GM21576 (cell line): ENCODE measurements at regions not wholly inside any gene's neighbourhood (a gene's known extent, or its start where the extent isn't known, plus 50 kb on each side); places are given as distances from the start of the nearest gene placed in this dataset.
"Not testable (repeated sequence)": the region's sequence is repeated elsewhere in the genome, so short reads cannot be mapped to it uniquely, and the experiment has no call there.

Source experiments
- ATAC-seq: cut with Tn5 transposase; IDR thresholded peaks from one replicate; pipeline ENCODE4 v1.9.1; 2021; ENCODE audit warnings: mild to moderate bottlenecking, moderate library complexity; ENCODE audit not compliant: unreplicated experiment

DNA sequence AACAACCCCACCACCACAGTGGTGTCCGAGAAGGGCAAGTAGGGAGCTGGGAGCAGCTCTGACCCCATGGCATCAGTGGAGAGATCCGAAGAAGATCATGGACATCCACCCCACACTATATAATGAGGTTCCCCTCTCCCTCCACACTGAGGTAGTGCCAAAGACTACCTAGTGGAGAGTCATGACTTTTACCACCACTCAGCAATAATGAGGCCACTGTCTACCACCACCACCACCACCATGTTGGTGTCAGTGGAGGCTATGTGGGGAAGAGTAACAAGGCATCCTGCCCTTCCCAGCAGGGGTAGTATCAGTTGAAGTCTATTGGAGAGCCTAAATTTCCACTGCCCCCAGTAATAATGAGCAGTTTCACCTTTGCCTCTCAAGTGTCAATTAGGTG lies 321.7 kb upstream of the ZC3H15 start:
- no peak for ATAC-seq

DNA sequence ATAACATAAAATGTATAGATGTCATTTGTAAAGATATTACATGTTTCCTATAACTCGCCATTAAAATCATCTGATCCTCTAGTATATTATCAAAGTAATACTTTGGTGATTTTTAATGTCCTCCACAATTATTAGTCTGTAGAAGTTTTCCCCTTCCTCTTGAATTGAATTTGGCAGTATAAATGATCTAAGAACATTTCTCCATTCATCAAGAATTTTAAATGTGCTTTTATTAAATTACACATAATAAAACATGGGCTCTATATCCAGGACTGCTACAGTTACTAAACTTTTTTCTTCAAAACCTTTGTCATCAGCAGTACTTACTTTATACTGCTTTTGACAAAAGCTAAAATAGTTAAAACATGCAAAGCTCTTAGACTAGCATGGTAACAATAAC lies 315.4 kb upstream of the ZC3H15 start:
- no peak for ATAC-seq

DNA sequence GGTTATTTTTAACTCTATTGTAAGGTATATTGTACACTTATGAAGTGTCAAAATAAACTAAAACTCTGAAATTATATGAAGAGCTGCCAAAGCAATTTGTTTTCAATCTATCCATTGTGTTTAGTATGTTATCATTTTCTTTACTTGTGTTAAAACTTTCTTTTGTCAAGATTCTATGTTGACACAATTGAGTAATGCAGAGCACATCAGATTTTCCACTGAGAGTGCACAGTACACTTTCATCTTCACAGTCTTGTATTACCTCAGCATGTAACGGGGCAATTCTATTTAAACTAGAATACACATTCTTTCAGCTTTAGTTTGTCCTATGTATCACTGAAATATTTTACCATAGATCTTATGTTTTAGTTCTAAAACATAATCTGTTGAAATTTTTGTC lies 304.4 kb upstream of the ZC3H15 start:
- no peak for ATAC-seq

DNA sequence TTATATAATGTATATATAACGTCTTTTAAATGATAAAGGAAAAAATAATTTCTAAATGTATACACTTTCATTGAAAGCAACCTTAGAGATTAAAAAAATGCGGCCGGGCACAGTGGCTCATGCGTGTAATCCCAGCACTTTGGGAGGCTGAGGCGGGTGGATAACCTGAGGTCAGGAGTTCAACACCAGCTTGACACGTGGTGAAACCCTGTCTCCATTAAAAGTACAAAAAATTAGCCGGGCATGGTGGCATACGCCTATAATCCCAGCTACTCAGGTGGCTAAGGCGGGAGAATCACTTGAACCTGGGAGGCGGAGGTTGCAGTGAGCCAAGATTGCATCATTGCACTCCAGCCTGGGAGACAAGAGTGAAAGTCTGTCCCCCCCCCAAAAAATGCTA lies 303.7 kb upstream of the ZC3H15 start:
- ATAC-seq, result not testable (repeated sequence)

DNA sequence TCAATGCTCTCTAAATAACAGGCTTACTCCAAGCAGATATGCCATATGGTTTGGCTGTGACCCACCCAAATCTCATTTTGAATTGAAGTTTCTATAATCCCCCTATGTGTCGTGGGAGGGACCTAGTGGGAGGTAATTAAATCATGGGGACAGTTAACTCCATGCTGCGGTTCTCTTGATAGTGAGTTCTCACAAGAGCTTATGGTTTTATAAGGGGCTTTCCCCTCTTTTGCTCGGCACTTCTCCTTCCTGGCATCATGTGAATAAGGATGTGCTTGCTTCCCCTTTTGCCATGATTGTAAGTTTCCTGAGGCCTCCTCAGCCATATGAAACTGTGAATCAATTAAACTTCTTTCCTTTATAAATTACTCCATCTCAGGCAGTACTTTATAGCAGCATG lies 302.7 kb upstream of the ZC3H15 start:
- ATAC-seq, result no peak

DNA sequence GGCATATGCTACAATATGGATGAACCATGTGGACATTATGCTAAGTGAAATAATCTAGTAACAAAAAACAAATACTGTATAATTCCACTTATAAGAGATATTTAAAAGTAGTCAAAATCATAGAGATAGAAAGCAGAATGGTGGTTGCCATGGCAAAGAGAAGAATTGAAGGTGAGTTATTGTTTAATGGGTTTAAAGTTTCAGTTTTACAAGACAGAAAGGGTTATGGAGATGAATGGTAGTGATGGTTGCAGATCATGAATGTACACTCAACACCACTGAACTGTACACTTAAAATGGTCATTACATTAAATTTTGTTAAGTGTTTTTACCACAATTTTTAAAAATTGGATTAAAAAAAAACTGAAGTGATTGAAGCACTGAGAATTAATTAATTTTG lies 298.2 kb upstream of the ZC3H15 start:
- ATAC-seq, result no peak

DNA sequence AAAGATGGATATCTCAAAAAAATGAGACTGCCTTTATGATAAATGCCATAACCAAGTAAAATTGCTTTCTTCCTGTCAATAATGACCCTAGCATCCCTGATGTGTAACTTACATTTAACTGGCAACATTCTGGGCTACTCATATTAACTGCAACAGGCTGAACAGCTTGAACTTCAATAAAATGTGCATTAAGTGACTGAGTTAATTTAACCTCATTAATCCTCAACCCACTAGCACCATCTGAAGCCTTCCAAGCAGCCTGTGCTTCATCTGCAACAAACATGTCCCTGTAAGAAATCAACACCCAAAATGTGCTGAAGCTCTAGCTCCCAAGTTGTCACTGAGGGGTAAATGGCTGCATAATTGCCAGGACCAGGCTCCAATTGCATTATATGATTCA lies 296.2 kb upstream of the ZC3H15 start:
- ATAC-seq, result no peak

DNA sequence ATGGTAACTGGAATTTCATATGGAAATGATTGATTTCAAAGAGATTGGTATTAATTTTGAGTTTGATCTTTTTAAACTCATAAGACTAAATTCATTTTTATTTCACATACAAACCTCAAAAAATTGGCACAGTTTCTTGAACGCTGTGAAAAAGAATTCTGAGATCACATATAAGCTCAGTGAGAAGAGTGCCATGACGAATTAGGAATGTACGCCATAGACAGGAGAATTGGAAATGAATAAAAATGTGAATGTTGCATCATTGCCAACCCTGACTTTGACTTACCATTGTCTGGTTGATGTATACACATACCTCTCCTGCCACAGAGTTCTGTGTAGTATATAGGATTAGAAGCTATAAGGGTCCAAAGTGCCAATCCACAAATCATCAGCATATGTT lies 290.4 kb upstream of the ZC3H15 start:
- ATAC-seq, result no peak

DNA sequence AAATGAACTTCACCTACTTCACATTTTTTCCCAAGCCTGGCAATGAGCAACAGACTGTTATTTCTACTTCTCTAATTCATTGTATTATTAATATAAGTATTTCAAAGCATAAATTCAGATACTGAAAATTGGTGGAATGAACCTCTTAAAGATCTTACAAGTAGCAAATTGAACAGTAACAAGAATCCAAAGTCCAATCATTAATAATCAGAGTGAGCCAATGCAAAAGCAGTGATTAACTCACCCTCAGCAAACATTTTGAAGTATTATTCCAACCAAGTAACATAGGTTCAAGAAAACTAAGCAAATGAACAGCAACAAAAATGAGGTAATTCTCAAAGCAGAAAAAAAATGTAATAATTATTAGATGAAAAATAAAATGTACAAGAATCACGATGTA lies 288.1 kb upstream of the ZC3H15 start:
- no peak for ATAC-seq

DNA sequence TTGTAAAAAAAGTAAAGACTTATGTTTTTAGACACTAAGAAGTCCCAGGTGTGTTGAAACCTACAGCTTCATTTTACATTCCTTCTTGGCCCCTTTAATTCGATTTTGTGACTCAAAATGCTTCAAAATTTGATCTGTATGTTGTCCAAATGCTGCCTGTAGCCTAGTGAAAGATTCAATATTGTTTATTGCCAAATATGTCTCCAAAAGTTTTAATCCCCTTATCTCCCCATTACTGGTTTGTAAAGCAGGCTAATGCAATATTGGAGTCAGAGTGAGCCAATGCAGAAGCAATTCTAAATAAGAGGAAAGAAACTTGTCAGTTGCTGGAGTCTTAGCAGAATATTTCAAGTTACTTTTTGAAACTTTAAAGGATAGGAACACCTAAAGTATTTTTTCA lies 287.0 kb upstream of the ZC3H15 start:
- no peak for ATAC-seq

DNA sequence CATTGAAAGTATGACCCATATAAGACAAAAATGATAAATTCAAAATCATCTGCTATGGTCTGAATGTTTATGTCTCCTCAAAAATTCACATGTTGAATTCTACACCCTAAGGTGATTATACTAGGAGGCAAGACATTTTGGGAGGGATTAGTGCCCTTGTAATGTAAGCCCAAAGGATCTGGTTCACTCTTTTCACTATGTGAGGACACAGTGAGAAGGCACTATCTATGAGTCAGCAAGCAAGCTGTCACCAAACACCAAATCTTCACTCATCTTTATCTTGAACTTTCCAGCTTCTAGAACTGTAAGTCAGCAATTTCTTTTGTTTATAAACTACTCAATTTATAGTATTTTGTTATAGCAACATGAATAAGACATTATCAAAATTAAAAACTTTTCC lies 284.7 kb upstream of the ZC3H15 start:
- no peak for ATAC-seq

DNA sequence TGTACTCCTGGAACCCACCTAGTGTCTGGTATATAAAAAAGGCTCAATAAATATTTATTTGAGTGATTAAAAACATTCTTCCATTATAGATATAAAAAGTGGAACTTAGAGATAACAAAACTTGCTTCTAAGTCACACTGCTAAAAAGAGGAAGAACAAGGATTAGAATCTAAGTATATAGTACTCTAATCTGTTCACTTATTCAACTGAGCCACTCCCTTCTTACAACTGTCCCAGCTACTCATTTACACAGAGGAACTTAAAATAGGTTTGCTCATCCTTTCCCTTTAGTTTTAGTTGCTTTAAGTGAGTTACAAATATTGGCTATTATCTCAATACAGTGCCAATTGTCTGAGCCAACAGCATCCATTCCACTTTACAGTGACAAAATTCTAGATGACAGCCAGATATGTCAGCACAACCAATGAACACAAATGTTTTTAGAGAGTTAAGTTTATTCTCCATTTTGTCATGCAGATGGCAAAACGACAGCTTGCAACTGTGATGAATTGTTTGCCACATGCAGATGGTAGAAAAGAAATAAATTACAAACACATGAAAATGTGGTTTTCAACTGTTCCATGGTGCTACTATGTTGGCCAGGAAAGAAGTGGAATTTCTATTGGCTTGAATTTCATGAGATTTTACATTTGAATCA lies 280.7 kb upstream of the ZC3H15 start:
- ATAC-seq, result no peak

DNA sequence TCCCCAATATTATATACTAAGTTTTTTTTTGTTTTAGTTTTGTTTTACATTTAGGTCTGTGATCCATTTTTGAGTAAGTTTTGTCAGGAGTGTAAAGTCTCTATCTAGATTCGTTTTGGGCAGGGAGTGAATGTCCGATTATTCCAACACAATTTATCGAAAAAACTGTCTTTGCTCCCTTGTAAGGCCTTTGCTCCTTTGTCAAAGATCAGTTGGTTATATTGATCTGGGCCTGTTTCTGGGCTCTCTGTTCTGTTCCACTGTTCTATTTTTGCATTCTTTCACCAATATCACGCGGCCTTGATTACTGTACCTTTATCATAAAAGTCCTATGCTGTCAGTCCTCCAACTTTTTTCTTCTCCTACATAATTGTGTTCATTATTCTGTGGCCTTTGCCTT lies 276.5 kb upstream of the ZC3H15 start:
- ATAC-seq, result no peak

DNA sequence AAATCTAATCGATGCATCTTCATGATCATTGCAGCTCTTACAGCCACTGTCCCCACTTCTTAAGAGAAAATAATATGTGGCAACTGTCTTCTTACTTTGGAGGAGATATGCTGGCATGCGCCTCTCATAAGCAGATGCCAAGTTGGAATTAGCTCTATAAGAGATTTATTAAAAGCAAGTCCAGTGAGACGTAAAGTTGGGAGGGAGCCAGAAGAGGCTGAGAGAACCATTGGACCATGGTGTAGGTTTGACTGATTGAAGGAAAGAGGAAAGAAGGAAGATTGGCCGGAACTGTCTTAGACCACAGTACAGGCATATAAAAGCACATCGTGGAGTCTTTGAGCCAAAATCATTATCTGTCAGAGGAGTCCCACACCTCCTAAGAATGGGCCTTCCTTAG lies 265.7 kb upstream of the ZC3H15 start:
- no peak for ATAC-seq

DNA sequence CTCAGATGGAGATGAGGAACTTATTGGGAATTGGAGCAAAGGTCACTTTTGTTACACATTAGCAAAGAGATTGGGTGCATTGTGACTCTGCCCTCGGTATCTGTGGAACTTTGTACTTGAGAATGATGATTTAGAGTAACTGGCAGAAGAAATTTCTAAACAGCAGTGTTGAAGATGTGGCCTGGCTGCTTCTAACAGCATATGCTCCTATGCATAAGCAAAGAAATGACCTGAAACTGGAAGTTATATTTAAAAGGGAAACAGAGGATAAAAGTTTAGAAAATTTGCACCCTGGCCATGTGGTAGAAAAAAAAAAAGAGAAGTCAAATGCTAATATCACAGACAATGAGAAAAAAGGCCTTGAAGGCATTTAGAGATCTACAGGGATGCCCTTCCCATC lies 256.8 kb upstream of the ZC3H15 start:
- ATAC-seq, result no peak

DNA sequence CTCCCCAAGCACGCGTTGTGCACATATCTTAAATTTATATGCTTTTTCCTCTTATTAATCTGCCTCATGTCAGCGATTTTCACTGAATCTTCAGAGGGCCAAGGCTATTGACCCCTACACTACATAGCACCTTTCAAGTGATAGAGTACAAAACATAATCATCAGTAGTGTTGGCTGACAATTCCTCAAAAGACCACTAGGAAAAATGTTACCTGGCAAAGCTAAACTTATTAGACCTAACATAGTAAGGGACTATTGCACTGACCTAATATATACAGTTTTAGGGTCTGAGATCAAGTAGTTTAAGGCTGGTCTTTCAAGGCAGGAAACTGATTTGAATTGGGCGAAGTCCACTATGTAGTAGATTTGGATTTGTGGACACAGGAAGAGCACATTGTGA lies 244.2 kb upstream of the ZC3H15 start:
- no peak for ATAC-seq

DNA sequence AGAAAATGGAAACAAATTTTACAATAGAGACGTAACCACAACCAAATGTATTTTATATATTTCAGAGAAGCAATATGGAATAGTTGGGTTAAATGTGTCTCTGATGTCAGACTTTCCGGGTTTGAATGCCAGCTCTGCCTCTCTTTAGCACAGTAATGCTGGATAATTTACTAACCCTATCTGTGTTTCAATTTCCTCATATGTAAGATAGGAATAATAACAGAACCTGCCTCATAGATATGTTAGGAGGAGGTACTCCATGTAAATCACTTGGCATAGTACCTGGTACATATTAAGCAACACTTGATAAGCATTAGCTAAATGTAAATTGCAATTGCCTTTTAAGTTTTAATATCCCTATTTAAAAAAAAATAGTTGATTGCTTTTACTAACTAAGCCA lies 231.3 kb upstream of the ZC3H15 start:
- no peak for ATAC-seq

DNA sequence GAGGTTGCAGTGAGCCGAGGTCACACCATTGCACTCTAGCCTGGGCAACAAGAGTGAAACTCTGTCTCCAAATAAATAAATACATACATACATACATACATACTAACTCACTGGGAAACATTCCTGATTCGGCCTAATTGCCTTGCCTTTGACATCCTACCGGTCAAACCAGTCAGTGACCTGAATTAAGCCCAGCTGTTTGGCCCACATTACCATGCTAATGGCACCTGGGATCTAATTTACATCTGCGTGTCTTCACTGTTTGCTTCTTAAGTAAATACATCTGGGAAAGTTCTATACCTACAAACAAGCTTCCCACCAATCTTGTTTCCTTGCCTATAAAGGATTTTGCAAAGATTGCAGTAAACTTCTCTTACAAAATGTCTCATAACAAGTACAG lies 230.2 kb upstream of the ZC3H15 start:
- ATAC-seq, result no peak

DNA sequence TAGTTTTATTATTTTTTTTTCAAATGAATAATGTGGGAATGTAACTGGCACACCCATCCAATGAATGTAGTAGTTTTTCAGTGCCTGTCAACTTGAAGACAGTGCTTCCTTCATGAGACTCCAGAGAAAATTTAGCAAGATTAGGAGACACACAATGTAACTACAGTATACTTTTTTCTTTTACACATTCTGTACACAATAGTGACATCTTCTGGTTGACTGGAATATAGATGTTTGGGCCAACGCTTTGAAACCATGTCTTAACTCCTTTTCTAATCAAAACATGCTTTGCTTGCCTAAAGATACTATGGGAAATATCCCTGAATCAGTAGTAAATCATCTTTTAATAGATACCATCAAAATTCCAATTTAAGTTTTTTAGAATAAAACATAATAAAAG lies 229.5 kb upstream of the ZC3H15 start:
- ATAC-seq, result no peak

DNA sequence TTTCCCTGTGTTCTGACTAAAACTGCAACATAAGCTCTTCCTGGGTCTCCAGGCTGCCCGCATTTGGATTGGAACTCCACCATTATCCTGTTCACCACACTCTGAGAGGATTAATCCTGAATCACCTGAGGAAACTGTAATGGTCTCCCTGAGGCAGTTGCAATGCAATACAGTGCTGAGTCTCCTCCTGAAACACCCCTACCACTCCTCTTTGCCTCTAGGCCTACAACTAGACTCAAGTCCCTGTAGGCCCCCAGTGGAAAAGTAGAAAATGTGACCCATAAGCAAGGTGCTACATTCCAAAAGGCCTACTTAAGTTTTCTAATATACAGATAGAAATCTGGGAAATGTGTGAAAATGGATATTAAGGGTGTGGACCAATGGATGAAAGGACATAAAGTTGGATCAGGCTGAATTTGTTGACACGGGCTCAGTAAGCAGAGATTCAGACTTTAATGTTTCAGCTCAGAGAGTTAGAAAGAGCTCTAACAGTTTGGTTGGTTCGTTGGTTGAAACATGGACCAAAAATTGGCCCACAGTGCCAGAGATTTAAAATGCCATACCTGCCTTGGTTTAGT lies 222.3 kb upstream of the ZC3H15 start:
- ATAC-seq, result no peak

DNA sequence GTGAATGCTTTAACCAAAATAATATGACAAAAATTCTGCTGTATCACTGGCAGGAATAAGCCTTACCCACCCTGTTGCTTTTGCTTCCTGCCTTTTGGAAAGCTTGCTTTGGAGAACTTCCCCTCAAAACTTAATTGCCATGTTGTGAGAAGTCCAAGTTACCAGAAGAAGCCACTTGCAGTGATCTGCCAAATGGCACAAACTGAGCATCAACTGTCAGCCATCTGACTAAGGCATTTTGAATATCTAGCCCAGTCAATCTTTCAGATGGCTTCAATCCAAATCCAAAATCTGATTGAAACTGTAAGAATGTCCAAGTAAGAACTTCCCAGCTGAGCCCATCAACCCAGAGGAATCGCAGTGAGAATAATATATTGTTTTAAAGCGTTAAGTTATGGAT lies 216.5 kb upstream of the ZC3H15 start:
- ATAC-seq, result no peak

DNA sequence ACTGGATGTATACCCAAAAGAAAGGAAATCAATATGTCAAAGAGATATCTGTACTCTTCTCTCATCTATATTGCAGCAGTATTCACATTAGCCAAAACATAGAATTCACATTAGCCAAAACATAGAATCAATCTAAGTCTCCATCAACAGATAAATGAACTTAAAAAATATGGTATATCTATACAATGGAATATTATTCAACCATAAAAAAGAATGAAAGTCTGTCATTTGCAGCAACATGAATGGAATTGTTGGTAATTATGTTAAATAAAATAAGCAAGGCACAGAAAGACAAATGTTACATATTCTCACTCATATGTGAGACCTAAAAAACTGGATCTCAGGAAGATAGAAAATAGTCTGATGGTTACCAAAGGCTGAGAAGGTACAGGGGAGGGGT lies 212.1 kb upstream of the ZC3H15 start:
- ATAC-seq, result no peak

DNA sequence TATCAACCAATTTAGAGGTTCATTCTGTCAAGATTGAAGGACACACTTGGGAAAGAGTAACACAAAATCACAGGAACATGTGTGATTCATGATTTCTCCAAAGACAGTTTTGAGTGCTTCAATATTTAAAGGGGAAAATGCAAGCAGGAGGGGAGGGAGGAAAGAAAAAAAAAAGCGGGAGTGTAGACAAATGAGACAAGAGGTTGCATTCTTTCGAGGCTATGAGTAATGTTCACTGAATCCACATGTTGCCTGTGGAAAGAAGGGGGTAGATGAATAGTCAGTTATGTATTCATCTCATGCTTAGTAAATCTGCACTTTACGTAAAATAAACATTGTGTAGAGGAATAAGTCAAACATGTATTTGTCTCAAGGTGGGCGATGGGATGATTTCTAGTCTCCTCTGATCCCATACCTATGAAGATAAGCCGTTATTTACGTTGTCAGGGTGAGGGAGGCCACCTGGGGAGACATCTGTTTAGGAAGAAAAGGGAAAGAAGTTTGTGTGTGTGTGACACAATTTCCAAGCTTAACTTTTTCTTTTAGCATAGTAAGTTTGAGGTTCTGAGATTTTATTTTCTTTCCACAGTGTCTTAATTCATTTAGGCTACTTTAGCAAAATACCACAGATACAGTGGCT lies 211.0 kb upstream of the ZC3H15 start:
- ATAC-seq, result no peak
